HG02943 (cell line): ENCODE measurements at regions not wholly inside any gene's neighbourhood (a gene's known extent, or its start where the extent isn't known, plus 50 kb on each side); places are given as distances from the start of the nearest gene placed in this dataset.

Experiments used
- ATAC-seq: cut with Tn5 transposase; IDR thresholded peaks from one replicate; pipeline ENCODE4 v1.9.1; 2021; ENCODE audit warnings: mild to moderate bottlenecking, low read depth, moderate library complexity; ENCODE audit not compliant: unreplicated experiment

- no peak for ATAC-seq
These were observed 113.9 kb upstream of the SLC35B3 start for GRCh38 chr6:8549074-8549790.

GRCh38 chr6:8546496-8546895 is 111.2 kb upstream of the SLC35B3 start:
- ATAC-seq = no peak

- no peak for ATAC-seq
These were observed 110.0 kb upstream of the SLC35B3 start for GRCh38 chr6:8545336-8545735.

GRCh38 chr6:8543714-8544113 is 108.4 kb upstream of the SLC35B3 start:
- no peak for ATAC-seq

GRCh38 chr6:8539453-8539852 is 104.1 kb upstream of the SLC35B3 start:
- ATAC-seq = no peak

- ATAC-seq = no peak
These were observed 100.8 kb upstream of the SLC35B3 start for GRCh38 chr6:8536122-8536521.

GRCh38 chr6:8535519-8535918 is 100.2 kb upstream of the SLC35B3 start:
- no peak for ATAC-seq

GRCh38 chr6:8530785-8531435 is 95.6 kb upstream of the SLC35B3 start:
- ATAC-seq = no peak

- no peak for ATAC-seq
These were observed 93.9 kb upstream of the SLC35B3 start for GRCh38 chr6:8529250-8529649.

- ATAC-seq = no peak
These were observed 92.5 kb upstream of the SLC35B3 start for GRCh38 chr6:8527818-8528217.

- no peak for ATAC-seq
These were observed 91.3 kb upstream of the SLC35B3 start for GRCh38 chr6:8526624-8527023.

- ATAC-seq = no peak
These were observed 90.0 kb upstream of the SLC35B3 start for GRCh38 chr6:8525370-8525769.

GRCh38 chr6:8513174-8513573 is 77.8 kb upstream of the SLC35B3 start:
- ATAC-seq = no peak

- ATAC-seq = no peak
These were observed 71.9 kb upstream of the SLC35B3 start for GRCh38 chr6:8507286-8507685.

- no peak for ATAC-seq
These were observed 70.8 kb upstream of the SLC35B3 start for GRCh38 chr6:8506126-8506525.

GRCh38 chr6:8499540-8499939 is 64.2 kb upstream of the SLC35B3 start:
- ATAC-seq = no peak

GRCh38 chr6:8494730-8495129 is 59.4 kb upstream of the SLC35B3 start:
- no peak for ATAC-seq

GRCh38 chr6:8492536-8493133 is 57.3 kb upstream of the SLC35B3 start:
- no peak for ATAC-seq
